Stimulated activated CD4-positive, alpha-beta T cell treated with anti-CD3 and anti-CD28 coated beads, Interleukin-12 subunit alpha, Interleukin-12 subunit beta, amount 100 ng/mL, for 48 hours (primary cell): ENCODE measurements at regions not wholly inside any gene's neighbourhood (a gene's known extent, or its start where the extent isn't known, plus 50 kb on each side); places are given as distances from the start of the nearest gene placed in this dataset.

ENCODE experiments used
- DNase-seq, 3 donors: peaks; one replicate each; pipeline ENCODE4 v3.0.0-alpha.2; 2020; ENCODE audit warnings: low read depth in 2 of 3, low spot score in 1 of 3

DNA sequence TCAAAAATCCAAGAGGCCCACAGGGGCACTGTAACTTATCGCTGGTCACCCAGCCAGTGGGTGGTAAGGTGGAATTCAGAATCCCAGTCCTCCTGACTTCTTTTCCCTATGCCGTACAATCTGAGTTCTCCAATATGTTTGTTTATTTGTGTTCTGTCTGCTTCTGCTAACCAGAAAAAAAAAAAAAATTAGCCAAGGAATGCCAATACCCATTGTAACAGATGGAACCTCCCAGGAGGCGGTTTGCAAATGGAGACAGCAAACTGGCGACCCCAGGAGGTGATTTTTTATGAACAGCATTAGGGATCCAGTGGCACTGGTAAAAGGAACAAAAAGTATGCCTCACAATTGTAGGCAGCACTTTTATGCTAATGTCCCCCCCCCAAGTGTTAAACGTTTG is 189.0 kb upstream of the FGGY start:
- no peak for DNase-seq

DNA sequence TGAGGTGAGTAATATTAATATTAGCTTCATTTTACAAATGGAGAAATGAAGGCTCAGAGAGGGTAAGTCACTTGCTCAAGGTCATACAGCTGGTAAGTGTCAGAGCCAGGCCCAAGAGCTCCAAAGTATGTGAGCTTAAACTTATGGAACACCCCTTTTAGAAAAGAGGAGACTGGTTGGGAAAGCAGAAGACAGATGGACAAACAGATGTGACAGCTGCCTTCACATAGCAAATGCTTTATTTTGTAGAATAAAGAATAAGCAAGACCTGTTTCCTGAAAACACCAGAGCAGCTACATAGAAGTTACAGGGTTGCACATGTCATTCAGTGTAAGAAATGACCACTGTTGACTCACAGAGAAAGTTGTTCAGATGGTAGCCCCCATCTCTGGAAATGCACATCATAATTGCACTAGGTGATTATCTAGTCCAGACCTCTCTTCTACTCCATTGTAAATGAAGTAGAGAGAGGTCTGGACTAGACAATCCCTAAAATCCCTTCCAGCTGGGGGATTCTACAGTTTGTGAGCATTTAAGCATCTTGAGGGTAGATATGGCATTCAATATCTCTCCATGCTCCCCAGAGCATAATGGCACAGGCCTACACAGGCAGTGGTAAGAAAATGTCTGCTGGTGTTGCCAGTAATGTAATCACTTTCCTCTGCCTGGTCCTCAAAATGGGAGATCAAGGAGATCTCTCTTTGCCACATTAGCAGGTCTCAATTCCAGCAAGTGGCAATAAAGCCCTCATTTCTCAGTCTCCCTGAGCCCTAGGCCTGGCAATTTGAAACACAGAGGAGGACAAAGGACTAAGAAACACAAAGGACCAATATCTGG is 188.2 kb upstream of the FGGY start:
- no peak for DNase-seq

DNA sequence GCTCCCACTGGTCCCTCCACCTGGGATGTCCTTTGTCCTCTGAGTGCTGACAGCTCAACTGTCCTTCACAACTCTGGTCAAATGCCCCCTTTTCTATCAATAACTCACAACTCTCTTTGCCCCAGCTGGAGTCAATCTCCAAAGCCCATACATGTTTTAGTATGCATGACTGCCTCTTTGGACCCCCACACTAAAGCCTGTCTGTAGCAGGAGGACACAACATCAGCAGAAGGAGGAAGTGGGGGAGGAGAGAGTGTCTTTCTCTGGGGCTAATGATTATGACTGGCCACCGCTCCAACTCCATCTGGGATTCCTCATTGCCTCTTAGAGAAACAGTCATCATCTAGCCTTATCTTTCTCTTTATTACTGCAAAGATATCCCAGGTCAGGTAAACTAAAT is 186.6 kb upstream of the FGGY start:
- no peak for DNase-seq

DNA sequence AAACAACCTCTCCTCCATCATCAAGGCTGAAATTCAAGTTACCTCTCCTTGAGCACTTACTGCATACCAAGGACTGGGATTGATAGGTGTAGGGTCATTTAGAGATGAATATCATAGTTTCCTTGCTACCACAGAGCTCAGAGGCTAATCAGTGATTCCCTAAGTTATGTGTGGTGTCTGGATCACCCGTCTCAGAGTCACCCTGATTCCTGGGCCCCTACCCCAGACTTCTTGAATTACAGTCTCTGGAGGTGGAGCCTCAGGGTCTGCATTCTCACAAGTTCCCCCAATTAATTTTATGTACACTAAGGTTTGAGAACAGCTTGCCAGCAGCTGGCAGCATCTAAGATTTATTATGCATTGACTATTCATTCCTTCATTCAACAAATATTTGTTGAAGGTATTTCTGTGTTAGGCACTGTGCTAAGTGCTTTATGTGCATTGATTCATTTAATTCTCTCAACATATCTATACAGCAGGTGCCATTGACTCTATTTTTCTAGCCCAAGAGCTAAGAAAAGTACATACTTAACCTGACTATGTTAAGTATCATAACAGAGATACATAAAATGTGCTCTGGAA is 182.9 kb upstream of the FGGY start:
- no peak for DNase-seq

DNA sequence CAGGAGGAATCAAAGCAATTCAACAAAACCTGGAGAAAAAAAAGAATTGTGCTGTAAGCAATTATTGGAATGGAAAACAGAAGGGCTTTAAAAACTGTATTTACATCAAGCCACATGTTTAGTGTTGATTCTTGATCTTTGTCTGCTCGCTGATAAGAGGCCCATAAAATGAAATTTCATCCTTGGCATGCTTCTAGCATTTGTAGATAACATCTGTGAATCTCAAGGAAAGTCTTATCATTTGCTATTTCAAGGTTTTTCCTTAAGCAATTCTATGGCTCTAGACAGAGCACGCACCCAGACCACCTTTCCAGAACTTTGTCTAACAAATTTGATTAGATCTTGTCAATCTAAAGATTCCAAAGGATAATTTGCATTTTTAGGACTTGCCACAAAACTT is 181.0 kb upstream of the FGGY start:
- DNase-seq = no peak

DNA sequence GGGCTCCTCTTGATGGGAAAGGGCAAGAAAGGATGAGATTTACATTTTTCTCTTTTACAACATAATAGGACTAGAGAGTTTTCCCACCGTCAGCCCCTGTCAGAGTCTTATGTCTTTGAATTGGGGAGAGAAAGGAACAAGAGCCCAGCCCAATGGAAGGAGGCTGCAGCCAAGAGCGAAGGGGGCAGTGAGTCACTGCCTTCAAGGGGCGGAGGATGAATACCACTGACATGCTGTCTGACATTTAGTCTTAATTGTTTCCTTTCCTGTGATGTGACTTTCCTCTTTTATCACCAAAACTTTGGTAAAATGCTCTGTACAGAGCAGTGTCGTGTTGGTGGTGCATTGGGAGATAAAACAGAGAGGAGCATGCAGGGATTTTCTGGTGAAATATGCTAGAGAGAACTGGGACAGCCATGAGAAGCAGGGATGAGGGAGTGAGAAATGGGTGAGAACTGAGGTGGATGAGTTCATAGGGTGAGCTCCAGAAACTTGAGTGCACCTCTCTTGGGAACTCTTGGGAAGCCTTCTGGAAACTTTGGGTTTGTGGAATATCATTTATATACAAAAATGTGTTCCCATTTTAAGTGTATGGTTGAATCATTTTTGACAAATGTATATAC is 179.9 kb upstream of the FGGY start:
- DNase-seq = no peak

DNA sequence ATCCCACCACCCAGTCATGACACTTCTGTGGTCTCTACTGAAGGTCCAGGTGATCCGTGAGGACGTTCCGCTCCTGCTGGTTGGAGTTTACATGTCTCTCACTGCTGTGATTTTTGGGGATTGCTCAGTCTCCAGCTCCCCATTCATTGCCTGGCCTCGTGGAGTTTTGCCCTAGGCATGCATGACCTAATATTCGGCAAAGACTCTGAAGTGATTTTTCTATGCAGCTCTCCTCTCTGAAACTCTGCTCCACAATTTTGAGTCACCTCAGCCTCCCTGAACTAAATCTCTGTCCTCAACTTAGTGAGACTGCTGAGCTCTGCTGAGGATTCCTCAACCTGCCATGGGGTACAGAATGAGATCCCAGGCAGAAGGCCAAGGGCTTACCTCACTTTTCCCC is 174.4 kb upstream of the FGGY start:
- no peak for DNase-seq

DNA sequence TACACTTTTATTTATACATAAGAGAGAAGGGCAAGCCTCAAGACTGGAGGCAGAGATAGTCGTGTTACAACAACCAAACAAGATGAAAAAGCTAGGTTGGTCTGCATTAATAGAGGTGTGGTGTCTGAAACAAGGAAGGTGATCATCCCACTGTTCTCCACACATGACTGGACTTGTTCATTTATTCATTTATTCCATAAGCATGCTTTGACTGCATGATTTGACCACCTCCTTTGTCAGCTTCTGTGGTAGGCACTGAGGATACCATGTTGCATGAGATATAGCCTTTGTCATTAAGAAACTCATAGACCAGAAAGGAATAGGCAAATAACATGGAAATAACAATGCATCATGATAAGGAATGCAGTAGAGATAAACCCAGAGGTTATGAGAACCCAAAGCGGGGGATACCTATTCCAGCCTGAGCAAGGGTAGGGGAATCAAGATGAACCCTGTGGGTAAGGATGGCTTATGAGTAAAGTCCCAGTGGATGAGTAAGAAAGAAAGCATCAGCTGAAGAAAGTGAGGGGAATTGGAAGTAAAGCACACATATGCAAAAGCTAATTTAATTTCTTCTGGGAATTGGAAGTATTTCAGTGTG is 173.7 kb upstream of the FGGY start:
- no peak for DNase-seq

DNA sequence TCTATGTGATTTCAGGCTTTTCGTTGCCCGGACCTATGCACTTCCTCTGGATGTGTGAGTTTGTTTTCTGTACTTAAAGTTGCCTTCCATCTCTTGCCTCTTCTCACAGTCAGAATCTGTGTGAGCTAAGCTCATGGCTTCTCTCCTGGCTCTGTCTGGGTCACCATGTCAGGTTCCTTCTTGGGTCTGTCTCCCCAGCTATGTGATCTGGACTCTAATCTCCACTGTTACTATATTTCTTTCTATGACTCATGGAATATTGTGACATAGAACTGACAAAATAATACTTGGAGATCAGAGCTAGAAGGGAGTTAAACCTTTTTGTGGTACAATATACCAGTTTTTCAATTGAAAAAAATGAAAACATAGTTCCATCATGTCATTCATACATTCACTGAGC is 172.7 kb upstream of the FGGY start:
- DNase-seq = no peak

DNA sequence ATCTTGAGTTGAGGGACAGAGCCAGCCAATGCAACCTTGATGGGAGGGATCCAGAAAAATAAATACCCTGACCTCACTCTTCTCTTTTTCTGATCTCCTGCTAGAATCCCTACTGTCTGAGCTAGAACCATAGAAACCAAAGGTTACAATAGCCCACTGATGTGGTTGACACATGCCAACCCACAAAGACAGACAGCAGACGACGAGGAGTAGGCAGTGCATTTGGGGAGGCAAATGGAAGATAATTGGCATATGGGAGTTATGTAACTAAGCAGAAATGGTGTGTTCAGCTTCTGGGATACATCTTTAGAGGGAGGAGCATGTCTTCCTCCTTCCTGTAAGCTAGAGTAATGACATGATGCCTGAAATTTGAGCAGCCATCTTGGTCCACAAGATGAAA is 171.7 kb upstream of the FGGY start:
- no peak for DNase-seq

DNA sequence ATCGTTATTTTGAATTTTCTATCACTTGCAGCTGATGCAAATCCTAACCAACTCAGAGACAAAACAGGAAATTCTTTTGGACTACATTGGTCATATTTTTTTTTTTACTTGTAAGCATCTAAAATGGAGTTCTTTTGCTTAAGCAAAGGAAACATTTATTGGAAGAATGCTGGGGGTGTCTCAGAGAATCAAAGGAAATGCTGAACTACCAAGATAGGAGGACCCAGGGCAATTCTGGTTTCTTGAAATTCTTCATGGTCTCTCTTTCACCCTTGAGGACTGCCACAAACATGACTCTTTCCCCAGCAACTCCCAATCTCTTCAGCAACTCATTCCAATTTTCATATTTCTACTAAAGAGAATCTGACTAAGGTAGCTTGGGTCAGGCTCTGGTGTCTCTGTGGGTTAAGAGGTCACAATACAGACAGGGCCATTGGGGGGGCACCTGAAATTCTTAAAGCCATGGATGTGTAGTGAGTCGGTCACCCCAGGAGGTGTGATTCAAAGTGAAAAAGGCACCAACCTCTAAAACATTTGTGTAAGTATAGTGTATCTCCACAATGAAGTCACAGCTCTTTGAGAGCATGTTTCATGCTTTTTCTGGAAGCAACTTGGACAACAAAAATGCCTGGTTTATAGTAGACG is 171.1 kb upstream of the FGGY start:
- DNase-seq = no peak

DNA sequence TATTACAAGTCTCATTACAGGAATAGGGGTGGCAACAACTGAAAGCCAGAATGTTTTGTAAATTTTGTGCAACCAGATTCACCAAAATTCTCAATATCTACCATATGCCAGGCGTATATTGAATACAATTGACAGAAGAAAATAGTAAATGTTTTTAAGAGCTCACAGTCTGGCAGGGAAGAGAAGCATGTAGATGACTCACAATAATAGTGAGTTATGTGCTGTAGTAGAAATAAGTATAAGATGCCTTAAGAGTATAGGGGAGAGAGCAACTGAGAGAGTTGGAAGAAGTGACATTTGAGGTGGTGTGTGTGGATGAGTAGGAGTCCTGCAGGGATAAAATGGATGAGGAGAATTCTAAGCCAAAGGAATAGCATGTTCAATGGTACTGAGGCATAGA is 170.5 kb upstream of the FGGY start:
- no peak for DNase-seq

DNA sequence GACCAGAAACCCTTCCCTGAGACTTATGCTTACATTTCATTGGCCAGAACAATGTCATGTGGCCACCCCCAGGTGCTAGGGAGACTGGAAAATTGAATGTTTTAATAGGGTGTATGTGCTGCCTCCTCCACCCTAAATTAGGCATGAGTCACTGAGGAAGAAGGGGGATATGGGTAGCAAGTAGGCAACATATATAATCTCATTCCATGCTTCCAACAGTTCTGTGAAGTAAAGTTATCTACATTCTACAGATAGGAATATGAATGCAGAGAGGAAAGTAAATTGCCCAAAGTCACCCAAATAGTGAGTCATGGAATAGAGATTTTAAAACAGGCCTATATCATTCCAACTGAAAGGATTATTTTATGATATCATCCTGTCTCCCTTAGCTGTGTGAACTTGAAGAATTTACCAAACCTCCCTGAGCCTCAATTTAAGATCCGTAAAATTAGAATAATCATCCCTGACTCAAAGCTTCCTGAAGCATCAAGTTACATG is 168.6 kb upstream of the FGGY start:
- DNase-seq = no peak

DNA sequence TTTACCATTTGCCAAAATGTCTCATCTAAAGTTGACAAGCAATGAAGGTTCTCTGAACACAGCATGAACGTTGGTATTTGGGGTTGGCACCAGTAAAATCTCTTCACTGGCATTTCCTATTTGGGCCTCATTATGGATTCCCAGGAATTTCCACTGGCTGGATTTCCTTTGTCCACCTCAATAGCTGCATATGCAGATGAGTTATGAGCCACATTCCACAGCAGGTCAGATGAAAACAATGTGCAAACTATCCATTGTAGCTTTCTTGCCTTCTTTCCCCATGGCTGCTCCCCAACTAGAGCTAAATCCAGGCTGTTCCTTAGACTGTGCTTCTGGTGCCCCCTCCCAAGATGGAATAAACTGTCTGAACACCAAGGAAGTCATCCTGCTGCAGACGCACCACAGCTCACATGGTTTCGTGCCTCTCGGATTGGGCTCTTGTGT is 168.1 kb upstream of the FGGY start:
- no peak for DNase-seq

DNA sequence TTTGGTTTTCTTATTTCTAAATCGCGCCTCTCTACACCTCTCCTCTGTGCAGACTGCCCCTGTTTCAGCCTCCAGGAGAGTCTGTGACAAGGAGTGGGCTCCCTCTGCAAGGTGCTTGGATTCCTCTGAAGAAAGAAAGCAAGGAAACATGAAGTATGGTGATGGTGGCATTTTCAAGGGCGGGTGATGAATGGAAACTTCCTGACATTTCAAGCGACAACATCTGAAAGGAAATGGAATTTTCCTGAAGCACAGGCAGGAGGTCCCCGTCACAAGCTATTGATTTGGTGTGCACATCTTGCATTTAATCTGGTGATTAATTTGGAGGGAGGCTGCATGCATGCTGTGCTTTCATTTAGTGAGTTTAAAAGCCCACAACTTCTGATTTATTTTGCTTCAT is 164.6 kb upstream of the FGGY start:
- no peak for DNase-seq

DNA sequence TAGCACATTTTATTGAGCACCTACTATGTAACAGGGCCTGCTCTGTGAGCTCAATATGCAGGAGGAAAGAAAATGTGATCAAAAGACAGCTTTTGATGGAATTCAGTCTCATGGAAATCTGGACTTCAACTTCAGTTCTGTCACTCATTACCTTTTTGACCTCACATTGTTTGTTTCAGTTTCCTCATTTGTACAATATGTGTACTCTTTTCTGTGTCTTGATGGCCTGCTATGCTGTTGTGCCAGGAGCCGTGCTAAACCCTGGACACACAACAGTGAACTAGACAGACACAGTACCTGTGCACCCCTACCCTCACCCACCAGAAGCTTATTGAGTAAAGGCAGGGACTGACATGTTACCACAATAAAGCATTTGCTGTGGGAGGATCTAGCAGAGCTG is 162.9 kb upstream of the FGGY start:
- no peak for DNase-seq

DNA sequence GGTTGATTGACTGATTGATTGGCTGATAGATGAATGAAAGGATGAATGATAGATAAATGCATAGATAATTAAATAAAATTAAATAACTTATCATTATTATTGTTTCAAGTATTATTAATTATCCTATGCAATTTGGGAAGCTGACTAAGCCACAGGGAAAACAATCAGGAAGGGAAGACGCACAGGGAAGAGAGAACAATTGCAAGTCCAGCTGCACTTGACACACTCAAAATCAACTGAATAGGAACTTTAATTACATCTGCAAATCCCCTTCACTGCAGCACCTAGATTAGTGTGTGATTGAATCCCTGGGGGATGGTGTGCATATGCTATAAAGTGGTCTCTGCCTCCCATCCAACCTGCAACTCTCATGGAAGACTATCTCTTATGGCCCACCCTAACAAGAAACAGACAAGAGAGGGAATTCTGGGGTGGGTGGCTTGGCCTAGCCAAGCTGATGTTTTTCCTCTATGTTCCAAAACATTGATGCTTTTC is 161.1 kb upstream of the FGGY start:
- no peak for DNase-seq

DNA sequence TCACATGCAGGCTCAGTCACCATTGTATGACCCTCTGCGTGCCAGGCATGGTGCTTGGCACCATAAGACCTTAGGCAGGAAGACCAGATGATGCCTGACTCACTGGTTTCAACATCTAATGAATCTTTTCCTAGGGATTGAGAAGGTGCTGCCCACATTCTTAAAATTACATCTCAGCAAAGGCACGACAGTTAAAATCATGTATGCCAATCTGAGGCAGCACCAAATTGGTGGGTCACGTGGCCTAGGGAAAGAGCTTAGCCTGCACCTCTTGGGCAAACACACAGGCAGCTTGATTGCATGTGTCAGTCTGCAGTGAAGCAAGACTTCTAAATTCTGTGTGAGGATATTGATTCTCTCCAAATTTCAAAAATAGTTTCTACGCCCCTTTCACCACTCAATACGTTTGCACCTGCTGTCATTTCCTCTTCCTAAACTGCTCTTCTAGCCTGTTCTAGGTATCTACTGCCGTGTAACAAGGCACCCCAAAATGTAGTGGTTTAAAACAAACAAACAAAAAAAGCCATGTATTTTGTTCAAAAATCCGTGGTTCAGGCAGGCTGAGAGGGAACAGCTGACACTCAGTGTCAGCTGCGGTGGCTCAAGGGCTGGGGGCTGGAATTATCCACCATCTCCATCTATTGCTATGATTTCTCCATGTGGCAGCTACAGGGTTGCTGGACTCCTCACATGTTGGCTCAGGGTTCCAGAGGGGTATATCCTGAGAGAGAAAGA is 160.2 kb upstream of the FGGY start:
- no peak for DNase-seq

DNA sequence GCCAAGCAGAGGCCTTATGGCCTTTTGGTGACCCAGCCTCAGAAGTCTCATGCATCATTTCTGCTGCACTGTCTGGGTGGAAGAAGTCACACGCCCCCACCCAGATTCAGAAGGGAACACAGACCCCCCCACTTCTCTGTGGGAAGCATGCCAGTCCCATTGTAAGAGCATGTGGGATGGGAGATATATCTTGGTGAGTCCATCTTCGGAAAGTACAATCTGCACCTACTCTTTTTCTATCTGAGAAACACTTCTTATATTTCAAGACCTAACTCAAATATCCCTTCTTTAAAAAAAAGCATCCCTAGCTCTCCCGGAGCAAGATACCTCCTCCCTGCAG is 159.6 kb upstream of the FGGY start:
- DNase-seq = no peak

DNA sequence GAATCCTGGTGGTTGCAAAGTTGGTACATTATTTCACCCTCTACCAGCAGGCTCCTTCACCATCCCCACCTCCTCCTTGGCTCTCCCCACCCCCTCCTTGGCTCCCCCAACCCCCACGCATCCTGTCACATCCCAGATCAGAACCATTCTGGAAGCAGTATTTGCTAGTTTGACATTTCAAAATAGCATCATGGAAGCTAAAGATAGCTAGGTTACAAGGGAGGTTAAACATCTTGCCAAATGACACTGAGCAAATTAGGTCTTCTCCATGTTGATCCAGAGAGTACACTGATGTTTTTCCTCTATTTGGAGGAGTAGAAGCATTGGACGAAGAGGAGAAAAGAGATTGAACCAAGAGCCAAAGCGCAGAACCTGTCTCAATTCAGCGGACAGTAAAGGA is 158.9 kb upstream of the FGGY start:
- DNase-seq = no peak

DNA sequence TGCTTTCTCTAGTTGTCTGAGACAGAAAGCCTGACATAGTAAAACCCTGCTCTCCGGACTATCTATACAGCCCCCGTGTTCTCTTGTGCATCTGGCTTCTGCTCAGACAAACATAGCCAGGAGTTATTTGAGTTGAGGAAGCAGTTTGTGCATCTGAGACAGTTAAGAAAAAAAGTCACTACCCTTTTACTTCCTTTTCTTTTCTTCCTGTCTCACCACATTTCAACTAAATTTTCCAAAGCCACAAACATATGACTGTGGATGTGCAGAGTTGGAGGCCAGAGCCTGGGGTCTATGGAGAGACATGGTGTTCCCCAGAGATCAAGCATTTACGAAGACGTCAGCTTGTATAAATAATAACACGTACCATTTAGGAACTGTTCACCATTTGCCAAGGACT is 158.5 kb upstream of the FGGY start:
- DNase-seq = no peak
